ENCODE measurements at regions not wholly inside any gene's neighbourhood (a gene's known extent, or its start where the extent isn't known, plus 50 kb on each side); places are given as distances from the start of the nearest gene placed in this dataset.
"Not testable (repeated sequence)": the region's sequence is repeated elsewhere in the genome, so short reads cannot be mapped to it uniquely, and the experiment has no call there.

DNA sequence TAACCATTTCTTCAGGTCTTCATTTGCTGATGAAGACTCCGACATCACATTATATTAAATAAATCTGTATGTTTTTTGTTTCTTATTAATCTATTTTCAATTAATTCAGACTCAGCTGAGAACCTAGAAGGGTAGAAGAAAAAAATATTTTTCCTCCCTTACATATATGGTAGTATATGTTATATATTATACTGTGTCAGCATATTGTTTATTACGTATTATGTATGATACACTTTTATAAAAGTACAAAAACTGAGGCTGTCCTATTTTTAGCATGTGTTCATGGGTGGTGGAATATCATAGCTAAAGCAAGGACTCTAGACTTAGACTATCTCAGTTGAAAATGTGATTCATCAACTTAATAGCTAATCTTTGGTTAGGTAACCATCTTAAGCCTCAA lies 149.3 kb downstream of the CENPC start:
- no peaks in the 10 kb centered on the region for H3K9me3 ChIP-seq
- peaks cover 0 to 9% (median 0%) of the 10 kb centered on the region in 3 donors for H3K27me3 ChIP-seq
- no peaks in the 10 kb centered on the region for H3K36me3 ChIP-seq
- no peaks in the 10 kb centered on the region for H3K4me1 ChIP-seq
- intact Hi-C loops (cut with DNase I; ENCODE audit: low total_unique reads) = no loop called here
- WGBS, 5 donors = 87 to 95% (median 93%) methylated on average over 2 of the region's 2 CpGs
- DNase-seq = no peak
- H3K4me3 ChIP-seq = no peak overlapping the region
- no peak overlapping the region for H3K27ac ChIP-seq
- TF ChIP-seq, protein P1, sequence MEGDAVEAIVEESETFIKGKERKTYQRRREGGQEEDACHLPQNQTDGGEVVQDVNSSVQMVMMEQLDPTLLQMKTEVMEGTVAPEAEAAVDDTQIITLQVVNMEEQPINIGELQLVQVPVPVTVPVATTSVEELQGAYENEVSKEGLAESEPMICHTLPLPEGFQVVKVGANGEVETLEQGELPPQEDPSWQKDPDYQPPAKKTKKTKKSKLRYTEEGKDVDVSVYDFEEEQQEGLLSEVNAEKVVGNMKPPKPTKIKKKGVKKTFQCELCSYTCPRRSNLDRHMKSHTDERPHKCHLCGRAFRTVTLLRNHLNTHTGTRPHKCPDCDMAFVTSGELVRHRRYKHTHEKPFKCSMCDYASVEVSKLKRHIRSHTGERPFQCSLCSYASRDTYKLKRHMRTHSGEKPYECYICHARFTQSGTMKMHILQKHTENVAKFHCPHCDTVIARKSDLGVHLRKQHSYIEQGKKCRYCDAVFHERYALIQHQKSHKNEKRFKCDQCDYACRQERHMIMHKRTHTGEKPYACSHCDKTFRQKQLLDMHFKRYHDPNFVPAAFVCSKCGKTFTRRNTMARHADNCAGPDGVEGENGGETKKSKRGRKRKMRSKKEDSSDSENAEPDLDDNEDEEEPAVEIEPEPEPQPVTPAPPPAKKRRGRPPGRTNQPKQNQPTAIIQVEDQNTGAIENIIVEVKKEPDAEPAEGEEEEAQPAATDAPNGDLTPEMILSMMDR (IDR thresholded peaks at IDR 0.05) = no peak
- TF ChIP-seq POLR2A (IDR thresholded peaks at IDR 0.05) (no peak), EP300 (IDR thresholded peaks at IDR 0.05) (no peak), POLR2AphosphoS5 (IDR thresholded peaks at IDR 0.05) (no peak)

DNA sequence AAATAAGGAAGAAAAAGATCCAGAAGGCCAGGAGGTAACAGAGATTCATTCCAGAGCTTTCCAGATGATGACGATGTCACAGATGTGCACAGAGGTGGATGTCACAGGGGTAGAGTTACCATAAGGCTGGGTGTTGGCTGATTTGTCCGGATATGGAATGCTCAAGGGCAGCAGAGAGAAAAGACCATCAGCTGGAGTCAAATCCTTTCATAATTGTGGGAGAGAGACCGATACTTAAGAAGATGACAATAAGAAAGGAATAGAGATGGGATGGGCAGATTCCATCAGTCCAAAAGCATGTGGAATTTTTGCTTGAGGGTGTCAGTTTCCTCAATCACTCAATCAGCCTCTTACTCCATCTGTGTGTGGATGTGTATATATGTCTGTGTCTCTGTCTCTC lies 150.4 kb downstream of the CENPC start:
- Histone ChIP-seq H3K9me3 (no peaks in the 10 kb centered on the region), H3K36me3 (no peaks in the 10 kb centered on the region), H3K27me3 (peaks cover 0 to 9% (median 0%) of the 10 kb centered on the region in 3 donors), H3K27ac (no peak overlapping the region), H3K4me3 (no peak overlapping the region), H3K4me1 (no peaks in the 10 kb centered on the region)
- TF ChIP-seq POLR2AphosphoS5 (IDR thresholded peaks at IDR 0.05) (no peak), EP300 (IDR thresholded peaks at IDR 0.05) (no peak), POLR2A (IDR thresholded peaks at IDR 0.05) (no peak)
- TF ChIP-seq, protein P1 (IDR thresholded peaks at IDR 0.05) = no peak
- WGBS, 5 donors = 68 to 82% (median 78%) methylated on average over 3 of the region's 3 CpGs
- no peak for DNase-seq
- intact Hi-C loops (cut with DNase I; ENCODE audit: low total_unique reads) = no loop called here

DNA sequence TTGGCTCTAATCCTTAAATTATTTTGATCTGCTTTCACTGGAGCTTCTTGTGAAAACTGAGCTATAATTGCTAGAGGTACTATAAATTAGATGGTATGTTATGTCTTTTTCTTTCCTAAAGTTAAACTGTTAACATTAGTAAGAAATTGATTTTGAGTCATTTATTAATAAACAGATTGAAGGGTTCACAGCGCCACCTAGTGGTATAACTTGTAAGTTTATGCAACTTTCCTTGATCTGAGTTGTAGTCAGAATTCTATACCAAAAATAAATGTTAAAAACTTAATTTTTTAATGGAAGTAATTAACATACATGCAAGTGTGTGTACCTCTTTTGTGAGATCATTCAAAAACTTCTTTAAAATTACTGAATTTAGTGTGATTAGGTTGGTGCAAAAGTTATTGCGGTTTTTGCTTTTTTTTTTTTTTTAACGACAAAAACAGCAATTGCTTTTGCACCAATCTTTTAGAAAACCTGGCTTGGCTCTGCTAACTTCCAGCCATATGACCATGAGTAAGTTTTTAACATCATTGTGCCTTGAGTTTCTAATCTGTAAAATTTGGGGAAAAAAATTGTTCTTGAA lies 151.5 kb downstream of the CENPC start:
- TF ChIP-seq, protein P1 (IDR thresholded peaks at IDR 0.05) = peak in 3 of 7 experiments; percentile 32 to 87 (median 56)
- no peak for TF ChIP-seq EP300 (IDR thresholded peaks at IDR 0.05)
- DNase-seq = peak in 1 of 2 donors; percentile 58
- H3K4me1 ChIP-seq = no peaks in the 10 kb centered on the region
- no peaks in the 10 kb centered on the region for H3K9me3 ChIP-seq
- no peak overlapping the region for H3K27ac ChIP-seq
- H3K36me3 ChIP-seq = no peaks in the 10 kb centered on the region
- peaks cover 0 to 9% (median 0%) of the 10 kb centered on the region in 3 donors for H3K27me3 ChIP-seq
- 54 to 62% (median 57%) methylated on average over 3 of the region's 3 CpGs for WGBS, 5 donors
- no peak overlapping the region for H3K4me3 ChIP-seq
- intact Hi-C loops (cut with DNase I; ENCODE audit: low total_unique reads) = no loop called here

DNA sequence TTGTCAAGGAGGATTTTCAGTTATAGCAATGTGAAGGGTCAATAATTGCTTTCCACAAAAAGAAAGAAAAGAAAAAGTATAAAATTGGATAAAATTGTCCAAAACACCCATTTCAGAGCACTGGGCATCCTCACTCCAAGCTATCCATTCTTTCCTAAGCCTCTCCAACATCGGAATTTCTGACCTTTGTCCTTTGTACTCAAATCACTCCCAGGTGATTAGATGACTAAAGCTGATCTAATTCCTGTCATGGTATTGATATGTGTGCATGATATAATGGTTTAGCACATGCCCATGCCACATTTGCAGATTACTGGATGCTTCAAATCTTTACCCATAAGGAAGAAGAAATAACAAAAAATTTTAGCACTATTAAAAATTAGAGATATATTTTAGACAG lies 152.3 kb downstream of the CENPC start:
- Histone ChIP-seq H3K36me3 (no peaks in the 10 kb centered on the region), H3K4me3 (no peak overlapping the region), H3K9me3 (no peaks in the 10 kb centered on the region), H3K27ac (no peak overlapping the region), H3K4me1 (no peaks in the 10 kb centered on the region), H3K27me3 (peaks cover 0 to 9% (median 0%) of the 10 kb centered on the region in 3 donors)
- intact Hi-C loops (cut with DNase I; ENCODE audit: low total_unique reads) = no loop called here
- no peak for DNase-seq
- TF ChIP-seq POLR2AphosphoS5 (IDR thresholded peaks at IDR 0.05) = no peak
- no peak for TF ChIP-seq EP300 (IDR thresholded peaks at IDR 0.05)
- no peak for TF ChIP-seq POLR2A (IDR thresholded peaks at IDR 0.05)
- TF ChIP-seq, protein P1 (IDR thresholded peaks at IDR 0.05) = no peak
- WGBS, 5 donors = 31 to 58% (median 47%) methylated on average over 1 of the region's 1 CpG

DNA sequence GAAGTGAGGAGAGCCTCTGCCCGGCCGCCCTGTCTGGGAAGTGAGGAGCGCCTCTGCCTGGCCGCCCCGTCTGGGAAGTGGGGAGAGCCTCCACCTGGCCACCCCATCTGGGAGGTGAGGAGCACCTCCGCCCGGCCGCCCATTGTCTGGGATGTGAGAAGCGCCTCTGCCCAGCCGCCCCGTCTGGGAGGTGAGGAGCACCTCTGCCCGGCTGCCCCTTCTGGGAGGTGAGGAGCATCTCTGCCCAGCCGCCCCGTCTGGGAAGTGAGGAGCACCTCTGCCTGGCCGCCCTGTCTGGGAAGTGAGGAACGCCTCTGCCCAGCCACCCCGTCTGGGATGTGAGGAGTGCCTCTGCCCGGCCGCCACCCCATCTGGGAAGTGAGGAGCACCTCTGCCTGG lies 163.9 kb downstream of the CENPC start:
- intact Hi-C loops (cut with DNase I; ENCODE audit: low total_unique reads); DNase-seq; H3K27ac ChIP-seq; H3K4me3 ChIP-seq; H3K4me1 ChIP-seq; H3K36me3 ChIP-seq; H3K27me3 ChIP-seq: not testable (repeated sequence)
- 91 to 97% (median 95%) methylated on average over 16 to 19 of the region's 19 CpGs for WGBS, 5 donors
- peaks cover 0 to 12% (median 12%) of the 10 kb centered on the region in 4 donors for H3K9me3 ChIP-seq

DNA sequence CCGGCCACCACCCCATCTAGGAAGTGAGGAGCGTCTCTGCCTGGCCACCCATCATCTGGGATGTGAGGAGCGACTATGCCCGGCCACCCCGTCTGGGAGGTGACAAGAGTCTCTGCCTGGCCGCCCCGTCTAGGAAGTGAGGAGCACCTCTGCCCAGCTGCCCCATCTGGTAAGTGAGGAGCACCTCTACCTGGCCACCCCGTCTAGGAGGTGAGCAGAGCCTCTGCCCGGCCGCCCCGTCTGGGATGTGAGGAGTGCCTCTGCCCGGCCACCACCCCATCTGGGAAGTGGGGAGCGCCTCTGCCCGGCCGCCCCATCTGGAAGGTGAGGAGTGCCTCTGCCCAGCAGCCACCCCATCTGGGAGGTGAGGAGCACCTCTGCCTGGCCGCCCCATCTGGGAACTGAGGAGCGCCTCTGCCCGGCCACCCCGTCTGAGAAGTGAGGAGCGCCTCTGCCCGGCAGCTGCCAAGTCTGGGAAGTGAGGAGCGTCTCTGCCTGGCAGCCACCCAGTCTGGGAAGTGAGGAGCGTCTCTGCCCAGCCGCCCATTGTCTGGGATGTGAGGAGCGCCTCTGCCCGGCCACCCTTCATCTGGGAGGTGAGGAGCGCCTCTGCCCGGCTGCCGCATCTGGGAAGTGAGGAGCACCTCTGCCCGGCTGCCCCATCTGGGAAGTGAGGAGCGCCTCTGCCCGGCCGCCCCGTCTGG lies 164.4 kb downstream of the CENPC start:
- H3K4me1 ChIP-seq; intact Hi-C loops (cut with DNase I; ENCODE audit: low total_unique reads); H3K4me3 ChIP-seq; H3K27ac ChIP-seq; H3K36me3 ChIP-seq; DNase-seq; H3K27me3 ChIP-seq: not testable (repeated sequence)
- peaks cover 0 to 12% (median 12%) of the 10 kb centered on the region in 4 donors for H3K9me3 ChIP-seq
- 89 to 96% (median 92%) methylated on average over 11 to 34 of the region's 34 CpGs for WGBS, 5 donors
